ENCODE measurements at regions not wholly inside any gene's neighbourhood (a gene's known extent, or its start where the extent isn't known, plus 50 kb on each side); places are given as distances from the start of the nearest gene placed in this dataset.
A peak's percentile ranks its signal among the peaks of the same experiment; 100 is the strongest.

DNA sequence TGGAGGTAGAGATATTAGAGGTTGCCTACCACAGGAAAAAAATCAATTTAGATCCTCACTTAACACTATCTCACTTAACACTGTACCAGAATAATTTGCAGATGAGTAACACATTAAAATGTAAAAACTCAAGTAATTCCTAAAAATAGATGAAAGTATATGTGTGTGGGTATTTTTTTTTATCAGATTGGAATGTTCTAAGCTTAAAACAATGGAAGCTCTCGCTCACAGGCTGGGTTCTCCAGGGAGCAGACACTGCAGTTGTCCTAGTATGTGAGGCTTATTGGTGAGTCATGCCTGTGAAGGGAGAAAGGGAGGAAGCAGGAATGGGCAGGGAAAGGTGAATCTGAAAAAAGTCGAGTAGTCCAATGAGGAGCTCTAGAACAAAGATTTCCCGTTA, 181.3 kb upstream of the ZNF608 start:
- intact Hi-C loops (cut with DNase I; ENCODE audit: low total_unique reads) = no loop called here
- TF ChIP-seq POLR2A (IDR thresholded peaks at IDR 0.05) = no peak
- TF ChIP-seq, protein P1, sequence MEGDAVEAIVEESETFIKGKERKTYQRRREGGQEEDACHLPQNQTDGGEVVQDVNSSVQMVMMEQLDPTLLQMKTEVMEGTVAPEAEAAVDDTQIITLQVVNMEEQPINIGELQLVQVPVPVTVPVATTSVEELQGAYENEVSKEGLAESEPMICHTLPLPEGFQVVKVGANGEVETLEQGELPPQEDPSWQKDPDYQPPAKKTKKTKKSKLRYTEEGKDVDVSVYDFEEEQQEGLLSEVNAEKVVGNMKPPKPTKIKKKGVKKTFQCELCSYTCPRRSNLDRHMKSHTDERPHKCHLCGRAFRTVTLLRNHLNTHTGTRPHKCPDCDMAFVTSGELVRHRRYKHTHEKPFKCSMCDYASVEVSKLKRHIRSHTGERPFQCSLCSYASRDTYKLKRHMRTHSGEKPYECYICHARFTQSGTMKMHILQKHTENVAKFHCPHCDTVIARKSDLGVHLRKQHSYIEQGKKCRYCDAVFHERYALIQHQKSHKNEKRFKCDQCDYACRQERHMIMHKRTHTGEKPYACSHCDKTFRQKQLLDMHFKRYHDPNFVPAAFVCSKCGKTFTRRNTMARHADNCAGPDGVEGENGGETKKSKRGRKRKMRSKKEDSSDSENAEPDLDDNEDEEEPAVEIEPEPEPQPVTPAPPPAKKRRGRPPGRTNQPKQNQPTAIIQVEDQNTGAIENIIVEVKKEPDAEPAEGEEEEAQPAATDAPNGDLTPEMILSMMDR (IDR thresholded peaks at IDR 0.05) = no peak
- H3K4me3 ChIP-seq (ENCODE audit: low read depth, poor library complexity, severe bottlenecking) = no peak overlapping the region
- DNase-seq (ENCODE audit: low spot score in 2 of 2) = peak in 1 of 2 donors; percentile 28
- 88 to 93% methylated on average over 3 of the region's 3 CpGs for WGBS, 2 donors

DNA sequence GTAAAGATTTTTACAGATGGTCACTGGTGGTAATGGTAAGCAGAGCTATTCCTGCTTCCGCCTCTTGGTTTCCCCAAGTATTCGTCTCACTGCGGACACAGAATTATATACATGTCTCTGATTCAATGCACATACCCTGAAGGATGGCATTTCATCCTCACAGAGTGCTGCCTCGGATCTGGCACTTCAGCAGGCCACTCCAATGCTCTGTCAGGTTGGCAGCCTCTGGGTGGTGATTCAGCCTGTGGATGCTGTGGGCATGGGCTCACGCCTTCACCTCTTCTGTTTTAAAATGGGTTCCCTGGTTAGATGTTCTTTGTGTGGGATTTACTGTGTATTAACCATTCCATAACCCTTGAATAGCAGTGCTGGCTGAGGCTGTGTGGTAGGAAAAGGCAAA, 182.6 kb upstream of the ZNF608 start:
- TF ChIP-seq POLR2A (IDR thresholded peaks at IDR 0.05) = no peak
- TF ChIP-seq, protein P1 (IDR thresholded peaks at IDR 0.05) = no peak
- intact Hi-C loops (cut with DNase I; ENCODE audit: low total_unique reads) = no loop called here
- no peak overlapping the region for H3K4me3 ChIP-seq (ENCODE audit: low read depth, poor library complexity, severe bottlenecking)
- WGBS, 2 donors = 89 to 97% methylated on average over 5 of the region's 5 CpGs
- DNase-seq (ENCODE audit: low spot score in 2 of 2) = peak in 1 of 2 donors; percentile 49

DNA sequence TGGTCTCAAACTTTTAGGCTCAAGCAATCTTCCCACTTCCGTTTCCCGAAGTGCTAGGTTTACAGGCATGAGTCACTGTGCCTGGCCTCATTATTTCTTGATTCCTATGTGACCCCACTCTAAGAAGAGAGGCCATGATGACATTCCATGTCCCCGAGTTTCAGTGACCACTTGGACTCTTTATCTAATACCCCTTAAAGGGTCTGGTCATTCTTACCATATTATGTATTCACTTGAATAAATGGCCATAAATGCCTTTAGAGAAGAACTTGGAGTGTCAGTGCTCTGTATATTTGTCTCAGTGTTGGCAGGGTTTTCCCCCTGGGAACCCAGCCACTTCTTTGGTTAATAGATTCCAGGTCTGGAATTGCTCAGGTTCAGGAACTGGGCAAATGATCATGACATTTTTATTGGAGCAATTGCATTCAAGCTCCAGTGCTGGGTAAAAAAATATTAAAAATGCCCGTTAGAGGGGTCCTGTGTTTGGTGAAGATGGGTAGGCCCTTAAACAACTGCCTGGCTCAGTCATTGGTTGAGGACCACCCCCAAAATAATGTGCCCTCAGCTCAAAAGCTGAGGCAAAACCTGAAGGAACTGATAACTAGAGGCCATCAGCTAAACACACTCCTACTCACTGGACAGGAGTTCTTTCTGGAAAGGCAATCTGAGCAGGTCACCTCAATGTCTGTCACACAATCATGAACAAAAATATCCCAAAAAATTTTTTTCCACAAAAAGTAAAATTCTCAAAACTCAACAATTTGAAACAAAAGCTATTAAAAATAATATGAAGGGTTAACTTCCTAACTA, 186.6 kb upstream of the ZNF608 start:
- WGBS, 2 donors = 26 to 31% methylated on average over 4 of the region's 4 CpGs
- peak in 1 of 2 donors; percentile 62 for DNase-seq (ENCODE audit: low spot score in 2 of 2)
- no peak overlapping the region for H3K4me3 ChIP-seq (ENCODE audit: low read depth, poor library complexity, severe bottlenecking)
- intact Hi-C loops (cut with DNase I; ENCODE audit: low total_unique reads) = no loop called here
- TF ChIP-seq, protein P1 (IDR thresholded peaks at IDR 0.05) = no peak
- TF ChIP-seq POLR2A (IDR thresholded peaks at IDR 0.05) = no peak

DNA sequence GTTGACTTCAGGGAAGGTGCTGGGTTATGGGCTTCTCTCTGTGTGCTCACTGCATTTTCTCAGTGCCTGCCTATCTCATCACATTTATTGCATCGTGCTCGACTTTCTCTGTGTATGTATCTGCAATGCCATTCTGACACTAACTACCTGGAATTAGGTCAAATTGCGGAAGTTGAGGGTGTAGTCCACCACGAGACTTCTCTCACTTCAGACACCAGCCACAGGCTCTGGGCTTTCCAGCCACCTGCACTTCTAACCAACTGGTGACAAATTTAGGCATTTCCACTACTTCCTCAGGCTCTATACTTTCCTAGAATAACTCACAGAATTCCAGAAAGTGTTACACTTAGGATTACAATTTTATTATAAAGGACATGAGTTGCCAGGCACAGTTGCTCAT, 188.6 kb upstream of the ZNF608 start:
- DNase-seq (ENCODE audit: low spot score in 2 of 2) = no peak
- no peak overlapping the region for H3K4me3 ChIP-seq (ENCODE audit: low read depth, poor library complexity, severe bottlenecking)
- intact Hi-C loops (cut with DNase I; ENCODE audit: low total_unique reads) = no loop called here
- WGBS, 2 donors = 71 to 79% methylated on average over 4 of the region's 4 CpGs
- TF ChIP-seq POLR2A (IDR thresholded peaks at IDR 0.05) = no peak
- TF ChIP-seq, protein P1 (IDR thresholded peaks at IDR 0.05) = no peak

DNA sequence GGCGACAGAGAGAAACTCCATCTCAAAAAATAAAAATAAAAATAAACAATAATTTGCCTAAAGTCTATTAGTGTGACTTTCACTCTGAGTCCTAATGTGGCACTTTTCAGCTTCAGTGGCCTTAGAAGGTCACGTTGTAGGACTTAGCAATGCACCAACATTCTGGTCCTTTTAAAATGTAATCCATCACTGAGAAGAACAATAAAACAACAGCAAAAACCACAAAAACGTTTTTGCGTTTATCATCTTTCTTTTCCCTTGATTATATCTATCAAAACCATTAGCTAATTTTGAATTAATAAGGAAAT, 190.1 kb upstream of the ZNF608 start:
- WGBS, 2 donors = 84 to 92% methylated on average over 4 of the region's 4 CpGs
- TF ChIP-seq, protein P1 (IDR thresholded peaks at IDR 0.05) = no peak
- no peak for TF ChIP-seq POLR2A (IDR thresholded peaks at IDR 0.05)
- H3K4me3 ChIP-seq (ENCODE audit: low read depth, poor library complexity, severe bottlenecking) = no peak overlapping the region
- no peak for DNase-seq (ENCODE audit: low spot score in 2 of 2)
- intact Hi-C loops (cut with DNase I; ENCODE audit: low total_unique reads) = no loop called here

Measured in lower leg skin (tissue), 4 donors.